GM19397 (cell line): ENCODE measurements at regions not wholly inside any gene's neighbourhood (a gene's known extent, or its start where the extent isn't known, plus 50 kb on each side); places are given as distances from the start of the nearest gene placed in this dataset.

Source experiments
- ATAC-seq: cut with Tn5 transposase; IDR thresholded peaks from one replicate; pipeline ENCODE4 v1.9.1; 2021; ENCODE audit warnings: mild to moderate bottlenecking, moderate library complexity; ENCODE audit not compliant: unreplicated experiment

- no peak for ATAC-seq
These were observed 71.1 kb downstream of the TMEM114 start for GRCh38 chr16:8519179-8519578.

- no peak for ATAC-seq
These were observed 73.0 kb downstream of the TMEM114 start for GRCh38 chr16:8517280-8517679.

DNA sequence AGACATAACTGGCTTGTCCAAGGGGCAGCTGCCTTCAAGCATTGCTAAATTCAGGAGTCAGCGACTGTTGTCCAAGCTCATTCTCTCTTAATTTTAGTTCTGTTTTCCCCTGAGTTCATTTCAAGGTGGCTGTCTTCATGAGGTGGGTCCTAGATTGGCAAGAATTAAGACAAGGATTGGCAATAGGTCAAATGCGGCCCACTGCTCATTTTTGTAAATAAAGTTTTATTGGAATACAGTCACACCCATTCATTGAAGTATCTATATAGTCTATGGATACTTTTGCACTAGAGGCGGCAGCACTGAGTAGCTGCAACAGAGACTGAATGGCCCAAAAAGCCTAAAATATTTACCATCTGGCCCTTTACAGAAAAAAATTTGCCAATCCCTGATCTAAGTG lies 73.8 kb downstream of the TMEM114 start:
- no peak for ATAC-seq

GRCh38 chr16:8512941-8513624 lies 77.2 kb downstream of the TMEM114 start:
- no peak for ATAC-seq

DNA sequence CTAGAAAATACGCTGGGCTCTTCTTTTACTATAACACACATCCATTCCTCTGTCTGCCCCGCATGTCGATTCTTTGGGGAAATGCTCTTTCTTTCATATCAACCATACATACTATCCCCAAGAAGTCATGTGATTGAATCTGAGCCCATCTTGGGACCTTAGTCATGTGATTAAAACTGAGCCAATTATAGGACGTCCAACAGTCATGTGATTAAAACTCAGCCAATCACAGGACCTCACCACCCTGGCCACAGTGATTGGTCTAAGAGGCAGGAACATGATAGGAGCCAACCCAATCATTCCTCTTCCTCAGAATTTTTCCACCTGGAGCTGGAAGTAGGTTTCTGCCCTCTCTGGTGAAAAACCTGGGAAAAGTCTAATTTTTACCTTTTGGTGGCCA lies 78.8 kb downstream of the TMEM114 start:
- ATAC-seq: no peak

DNA sequence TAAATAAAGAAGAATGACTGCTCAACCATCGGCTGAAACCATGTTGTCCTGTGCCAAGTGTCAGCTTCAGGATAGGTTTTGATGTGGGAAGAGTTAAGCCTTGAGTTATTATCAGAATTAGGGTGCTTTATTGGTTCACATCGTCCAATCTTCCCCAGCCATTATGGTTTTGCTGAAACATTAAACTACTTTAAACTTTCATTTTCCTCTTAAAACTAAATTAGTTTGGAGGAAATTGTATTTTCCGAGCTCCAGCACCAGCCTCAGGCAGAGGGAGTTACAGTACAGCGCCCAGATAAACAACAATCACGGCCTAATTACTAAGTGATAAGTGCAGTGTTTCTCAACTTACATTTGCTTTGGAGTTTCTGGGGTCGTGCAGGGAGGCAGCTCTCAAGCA lies 80.2 kb downstream of the TMEM114 start:
- ATAC-seq: no peak

- no peak for ATAC-seq
These were observed 84.9 kb downstream of the TMEM114 start for GRCh38 chr16:8505327-8505991.

DNA sequence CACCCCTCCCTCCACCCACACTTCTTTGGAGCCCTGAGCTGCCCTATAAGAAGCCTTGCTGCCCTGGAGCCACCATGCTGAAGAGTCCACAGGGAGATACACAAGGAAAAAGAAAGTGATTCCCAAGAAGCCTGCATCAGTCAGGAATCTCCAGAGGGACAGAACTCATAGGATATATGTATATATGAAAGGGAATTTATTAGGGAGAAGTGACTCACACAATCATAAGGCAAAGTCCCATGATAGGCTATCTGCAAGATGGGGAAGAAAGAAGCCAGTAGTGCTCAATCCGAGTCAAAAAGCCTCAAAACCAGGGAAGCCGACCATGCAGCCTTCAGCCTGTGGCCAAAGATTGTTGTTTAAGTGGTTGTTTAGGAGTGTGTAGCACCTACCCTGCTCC lies 87.9 kb downstream of the TMEM114 start:
- ATAC-seq: no peak

GRCh38 chr16:8500351-8500750 lies 90.0 kb downstream of the TMEM114 start:
- ATAC-seq: no peak

DNA sequence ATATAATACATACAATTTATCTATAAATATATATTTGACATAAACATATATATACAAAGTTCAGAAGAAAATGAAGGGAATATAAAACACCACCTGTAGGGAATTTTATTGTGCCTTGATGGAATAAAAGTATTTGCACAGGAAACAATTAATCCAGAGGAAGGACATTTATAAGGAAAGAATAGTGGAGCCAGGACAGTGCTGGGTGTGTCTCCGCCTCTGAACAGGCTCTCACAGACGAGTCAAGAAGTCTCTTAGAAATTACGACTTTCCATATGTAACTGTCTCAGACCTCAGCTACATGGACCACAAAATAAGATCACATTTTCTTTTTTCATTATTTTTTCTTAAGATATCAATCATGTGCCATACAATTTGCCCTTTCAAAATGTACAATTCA lies 93.9 kb downstream of the TMEM114 start:
- ATAC-seq: no peak

- no peak for ATAC-seq
These were observed 96.3 kb downstream of the TMEM114 start for GRCh38 chr16:8493972-8494371.

- ATAC-seq: no peak
These were observed 97.6 kb downstream of the TMEM114 start for GRCh38 chr16:8492690-8493089.

- no peak for ATAC-seq
These were observed 100.7 kb downstream of the TMEM114 start for GRCh38 chr16:8489580-8489979.

DNA sequence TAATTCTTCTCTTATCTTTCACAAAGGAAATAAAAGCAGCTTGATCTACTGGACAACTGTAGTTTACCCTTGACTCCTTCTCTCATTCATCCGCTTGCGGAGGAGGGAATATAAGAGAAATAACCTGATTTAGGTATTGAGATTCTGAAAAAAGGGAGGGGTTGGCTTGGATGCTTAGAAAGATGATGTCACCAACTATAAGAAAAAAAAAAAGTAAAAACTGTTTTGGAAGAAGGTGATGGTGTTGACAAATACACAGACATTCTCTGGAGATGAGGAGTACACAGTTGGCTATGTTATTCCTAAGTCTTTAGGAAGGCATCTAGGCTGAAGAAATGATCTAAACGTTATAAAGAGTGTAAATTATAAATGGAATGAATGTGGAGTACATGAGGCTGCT lies 103.3 kb downstream of the TMEM114 start:
- ATAC-seq: no peak

GRCh38 chr16:8483396-8483795 lies 106.9 kb downstream of the TMEM114 start:
- ATAC-seq: no peak

GRCh38 chr16:8481810-8482209 lies 108.5 kb downstream of the TMEM114 start:
- ATAC-seq: no peak

DNA sequence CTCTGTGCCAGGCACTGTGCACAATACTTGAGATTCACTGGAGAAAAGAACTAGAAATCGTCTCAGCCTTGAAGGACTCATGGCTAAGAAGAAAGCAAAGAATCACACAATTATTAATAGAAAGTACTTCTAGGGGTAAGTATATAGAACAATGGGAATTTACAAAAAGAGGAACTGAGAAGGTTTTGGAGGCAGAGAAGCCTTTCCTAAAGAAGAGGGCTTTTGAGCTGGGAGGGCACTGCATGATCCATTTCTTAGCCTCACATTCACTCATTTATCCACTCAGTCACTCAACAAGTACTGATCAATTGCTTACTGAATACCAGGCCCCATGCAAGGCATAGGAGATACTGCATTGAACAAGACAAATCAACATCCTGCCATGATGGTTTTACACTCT lies 113.5 kb downstream of the TMEM114 start:
- no peak for ATAC-seq

DNA sequence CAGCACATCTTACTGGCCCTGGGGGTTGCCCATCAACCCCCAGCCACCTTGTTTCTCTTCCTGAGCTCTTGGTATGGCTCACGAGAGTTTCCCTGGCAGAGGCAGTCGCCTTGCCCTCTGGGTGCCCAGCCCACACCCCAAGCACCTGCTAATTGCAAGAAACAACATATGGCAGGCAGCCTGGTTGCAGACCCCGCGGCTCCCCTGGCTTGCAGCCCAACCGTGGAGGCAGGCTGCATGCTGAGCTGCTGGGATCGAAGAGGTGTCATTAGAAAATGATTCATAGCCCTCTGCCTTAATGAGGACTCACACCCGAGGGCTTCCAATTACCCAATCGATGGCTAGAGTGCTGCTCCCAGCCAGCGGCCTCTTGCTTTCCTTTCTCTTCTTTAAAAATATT lies 115.7 kb downstream of the TMEM114 start:
- no peak for ATAC-seq

DNA sequence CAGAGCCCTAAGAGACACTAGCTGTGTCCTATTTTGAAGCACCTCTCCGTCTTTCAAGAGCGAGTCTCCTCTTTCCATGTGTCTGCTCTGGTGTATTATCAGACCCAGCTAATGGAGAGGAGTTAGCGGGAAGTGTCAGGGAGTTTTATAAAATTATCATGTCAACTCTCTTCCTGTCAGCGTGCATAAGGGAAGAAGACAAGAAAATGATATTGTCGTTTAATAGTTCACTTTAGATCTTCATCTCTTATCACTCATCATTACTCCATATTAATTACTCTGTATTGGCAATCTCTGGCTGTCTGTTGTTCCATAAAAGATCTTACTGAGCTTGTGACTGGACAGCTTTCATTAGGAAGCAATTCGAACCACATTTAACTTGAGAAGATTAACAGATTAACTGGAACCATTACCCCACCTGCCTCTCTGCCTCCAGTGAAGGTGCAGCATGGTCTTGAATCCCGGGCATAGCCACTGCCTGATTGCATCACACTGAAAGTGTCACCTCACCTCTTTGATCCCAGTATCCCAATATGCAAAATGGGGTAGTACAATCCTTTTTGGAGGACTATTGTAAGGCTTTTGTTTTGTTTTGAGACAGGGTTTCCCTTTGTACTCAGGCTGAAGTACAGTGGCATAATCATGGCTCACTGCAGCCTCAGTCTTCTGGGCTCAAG lies 121.1 kb downstream of the TMEM114 start:
- ATAC-seq: no peak

GRCh38 chr16:8464979-8465378 lies 125.3 kb downstream of the TMEM114 start:
- no peak for ATAC-seq

DNA sequence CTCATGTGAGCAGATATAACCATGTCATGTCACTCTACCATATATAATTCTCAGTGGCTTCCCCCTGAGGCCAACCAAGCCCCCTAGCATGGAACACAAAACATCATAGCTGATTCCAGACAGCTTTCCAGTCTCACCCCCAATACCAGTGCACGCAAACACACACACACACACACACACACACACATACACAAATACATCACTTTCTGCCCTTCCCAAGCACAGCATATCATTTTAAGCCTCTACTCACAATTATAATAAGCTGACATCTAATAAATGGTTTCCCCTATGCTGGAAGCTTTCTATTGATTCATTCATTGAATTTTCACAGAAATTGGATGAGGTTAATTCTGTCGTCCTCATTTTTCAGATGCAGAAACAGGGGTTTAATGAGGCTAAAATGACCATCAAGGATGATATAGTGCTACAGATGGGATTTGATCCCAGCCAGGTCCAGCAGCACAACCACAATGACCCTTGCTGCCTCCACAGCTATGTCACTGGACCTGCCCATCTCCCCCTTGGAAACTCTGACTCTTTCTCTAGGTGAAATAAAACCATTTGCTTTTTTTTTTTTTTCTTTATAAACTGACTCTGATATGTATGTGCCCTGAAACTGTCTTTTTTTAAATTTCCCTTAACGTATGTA lies 131.1 kb downstream of the TMEM114 start:
- ATAC-seq: no peak
